Smooth muscle cell (in vitro differentiated cells): ENCODE measurements at regions not wholly inside any gene's neighbourhood (a gene's known extent, or its start where the extent isn't known, plus 50 kb on each side); places are given as distances from the start of the nearest gene placed in this dataset.

ENCODE experiments used
- DNase-seq: peaks from one replicate; lab custom pipeline; 2025; ENCODE audit not compliant: unreplicated experiment; lab: John Stamatoyannopoulos, UW
- H2AFZ ChIP-seq: fragments of 200-600 bp; sonication (generic); 2 replicates; pipeline ENCODE4 v1.6.0; 2016; ENCODE audit warnings: antibody characterized with exemption, low read depth, mild to moderate bottlenecking
- H3F3A ChIP-seq: fragments of 200-600 bp; sonication (generic); 2 replicates; pipeline ENCODE4 v1.6.0; 2017; ENCODE audit warnings: antibody characterized with exemption, low read depth
- H3K27ac ChIP-seq: fragments of 200-600 bp; sonication (generic); 2 replicates; pipeline ENCODE4 v1.5.1; 2016; ENCODE audit warnings: low read depth, mild to moderate bottlenecking
- H3K27me3 ChIP-seq: fragments of 200-600 bp; sonication (generic); 2 replicates; pipeline ENCODE4 v1.6.1; 2016; ENCODE audit warnings: low read depth, mild to moderate bottlenecking
- H3K36me3 ChIP-seq: fragments of 200-600 bp; sonication (generic); 2 replicates; pipeline ENCODE4 v1.5.1; 2016; ENCODE audit warnings: low read depth
- H3K4me1 ChIP-seq: fragments of 200-600 bp; sonication (generic); 2 replicates; pipeline ENCODE4 v1.5.1; 2016; ENCODE audit warnings: low read depth
- H3K4me2 ChIP-seq: fragments of 200-600 bp; sonication (generic); 2 replicates; pipeline ENCODE4 v1.6.0; 2016; ENCODE audit warnings: mild to moderate bottlenecking
- H3K4me3 ChIP-seq: fragments of 200-600 bp; sonication (generic); 2 replicates; pipeline ENCODE4 v1.5.1; 2016; ENCODE audit warnings: mild to moderate bottlenecking
- H3K79me2 ChIP-seq: fragments of 200-600 bp; sonication (generic); 2 replicates; pipeline ENCODE4 v1.6.0; 2016; ENCODE audit warnings: low read depth, mild to moderate bottlenecking
- H3K9ac ChIP-seq: fragments of 200-600 bp; sonication (generic); 2 replicates; pipeline ENCODE4 v1.6.0; 2016; ENCODE audit warnings: low read depth
- H3K9me3 ChIP-seq: fragments of 200-600 bp; sonication (generic); replicated peaks from 2 replicates; pipeline ENCODE4 v1.5.1; 2016; ENCODE audit warnings: low read depth
- H4K20me1 ChIP-seq: fragments of 200-600 bp; sonication (generic); 2 replicates; pipeline ENCODE4 v1.6.0; 2016; ENCODE audit warnings: low read depth
- CTCF ChIP-seq: fragments of 200-600 bp; sonication (generic); IDR thresholded peaks from 2 replicates; pipeline ENCODE4 v1.5.1; 2017; ENCODE audit warnings: borderline replicate concordance, mild to moderate bottlenecking, antibody characterized with exemption; ENCODE audit not compliant: insufficient read depth, poor library complexity, severe bottlenecking
- WGBS: methylation state at CpG from one replicate; pipeline ENCODE4 v1.1.7; 2016; ENCODE audit warnings: low lambda C conversion rate; 5-methylcytosine and 5-hydroxymethylcytosine counted together

GRCh38 chr5:103785569-103785968 is 223.0 kb upstream of the NUDT12 start:
- Histone ChIP-seq H3K4me2 (no peak overlapping the region), H3K4me3 (no peak overlapping the region), H2AFZ (peak overlapping the region; percentile 8), H4K20me1 (no peaks in the 10 kb centered on the region), H3K79me2 (no peaks in the 10 kb centered on the region), H3K27me3 (no peaks in the 10 kb centered on the region), H3K9me3 (no peaks in the 10 kb centered on the region), H3K9ac (no peak overlapping the region), H3F3A (peaks cover 3% of the 10 kb centered on the region), H3K36me3 (no peaks in the 10 kb centered on the region), H3K4me1 (no peaks in the 10 kb centered on the region), H3K27ac (peak overlapping the region; percentile 65)
- no peak for TF ChIP-seq CTCF
- 31% methylated on average over 2 of the region's 2 CpGs for WGBS
- no peak for DNase-seq

GRCh38 chr5:103783669-103784068 is 221.1 kb upstream of the NUDT12 start:
- no peak overlapping the region for H3K9ac ChIP-seq
- no peaks in the 10 kb centered on the region for H3K4me1 ChIP-seq
- no peaks in the 10 kb centered on the region for H3K9me3 ChIP-seq
- no peak overlapping the region for H3K27ac ChIP-seq
- DNase-seq: no peak
- no peaks in the 10 kb centered on the region for H3K79me2 ChIP-seq
- no peak overlapping the region for H3K4me2 ChIP-seq
- 97% methylated on average over 1 of the region's 1 CpG for WGBS
- no peak overlapping the region for H2AFZ ChIP-seq
- H3K4me3 ChIP-seq: no peak overlapping the region
- no peaks in the 10 kb centered on the region for H4K20me1 ChIP-seq
- H3F3A ChIP-seq: peaks cover 3% of the 10 kb centered on the region
- no peaks in the 10 kb centered on the region for H3K36me3 ChIP-seq
- H3K27me3 ChIP-seq: no peaks in the 10 kb centered on the region
- TF ChIP-seq CTCF: no peak

GRCh38 chr5:103780794-103781193 is 218.2 kb upstream of the NUDT12 start:
- Histone ChIP-seq H3K4me3 (no peak overlapping the region), H3K36me3 (no peaks in the 10 kb centered on the region), H3F3A (peaks cover 3% of the 10 kb centered on the region), H4K20me1 (no peaks in the 10 kb centered on the region), H3K9me3 (no peaks in the 10 kb centered on the region), H3K27ac (no peak overlapping the region), H2AFZ (no peak overlapping the region), H3K9ac (no peak overlapping the region), H3K4me1 (no peaks in the 10 kb centered on the region), H3K79me2 (no peaks in the 10 kb centered on the region), H3K4me2 (no peak overlapping the region), H3K27me3 (no peaks in the 10 kb centered on the region)
- no peak for DNase-seq
- 54% methylated on average over 2 of the region's 2 CpGs for WGBS
- no peak for TF ChIP-seq CTCF

GRCh38 chr5:103774721-103775120 is 212.1 kb upstream of the NUDT12 start:
- no peaks in the 10 kb centered on the region for H4K20me1 ChIP-seq
- no peaks in the 10 kb centered on the region for H3K36me3 ChIP-seq
- H3K79me2 ChIP-seq: no peaks in the 10 kb centered on the region
- H3K9me3 ChIP-seq: no peaks in the 10 kb centered on the region
- no peaks in the 10 kb centered on the region for H3K27me3 ChIP-seq
- no peak overlapping the region for H3K4me3 ChIP-seq
- peak overlapping the region; percentile 53 for H3K4me2 ChIP-seq
- H2AFZ ChIP-seq: peak overlapping the region; percentile 86
- H3K9ac ChIP-seq: peak overlapping the region; percentile 44
- TF ChIP-seq CTCF: no peak
- peaks cover 6% of the 10 kb centered on the region for H3F3A ChIP-seq
- H3K4me1 ChIP-seq: peaks cover 9% of the 10 kb centered on the region
- 7% methylated on average over 1 of the region's 1 CpG for WGBS
- no peak for DNase-seq
- peak overlapping the region; percentile 68 for H3K27ac ChIP-seq
